ENCODE measurements at regions not wholly inside any gene's neighbourhood (a gene's known extent, or its start where the extent isn't known, plus 50 kb on each side); places are given as distances from the start of the nearest gene placed in this dataset.

GRCh38 chr4:81745050-81745449 lies 273.3 kb upstream of the RASGEF1B start:
- TF ChIP-seq, protein P1, sequence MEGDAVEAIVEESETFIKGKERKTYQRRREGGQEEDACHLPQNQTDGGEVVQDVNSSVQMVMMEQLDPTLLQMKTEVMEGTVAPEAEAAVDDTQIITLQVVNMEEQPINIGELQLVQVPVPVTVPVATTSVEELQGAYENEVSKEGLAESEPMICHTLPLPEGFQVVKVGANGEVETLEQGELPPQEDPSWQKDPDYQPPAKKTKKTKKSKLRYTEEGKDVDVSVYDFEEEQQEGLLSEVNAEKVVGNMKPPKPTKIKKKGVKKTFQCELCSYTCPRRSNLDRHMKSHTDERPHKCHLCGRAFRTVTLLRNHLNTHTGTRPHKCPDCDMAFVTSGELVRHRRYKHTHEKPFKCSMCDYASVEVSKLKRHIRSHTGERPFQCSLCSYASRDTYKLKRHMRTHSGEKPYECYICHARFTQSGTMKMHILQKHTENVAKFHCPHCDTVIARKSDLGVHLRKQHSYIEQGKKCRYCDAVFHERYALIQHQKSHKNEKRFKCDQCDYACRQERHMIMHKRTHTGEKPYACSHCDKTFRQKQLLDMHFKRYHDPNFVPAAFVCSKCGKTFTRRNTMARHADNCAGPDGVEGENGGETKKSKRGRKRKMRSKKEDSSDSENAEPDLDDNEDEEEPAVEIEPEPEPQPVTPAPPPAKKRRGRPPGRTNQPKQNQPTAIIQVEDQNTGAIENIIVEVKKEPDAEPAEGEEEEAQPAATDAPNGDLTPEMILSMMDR (optimal IDR thresholded peaks at IDR 0.05 in 1 of 3, IDR thresholded peaks at IDR 0.05 in 1 of 3, conservative IDR thresholded peaks at IDR 0.05 in 1 of 3; ENCODE audit: extremely low read depth in 1 of 3, insufficient read depth in 2 of 3, low read length in 3 of 3) = no peak
- TF ChIP-seq EZH2 (IDR thresholded peaks at IDR 0.05; ENCODE audit: low read length) = no peak

Measured in keratinocyte (primary cell).